PC-9 (cell line): ENCODE measurements at regions not wholly inside any gene's neighbourhood (a gene's known extent, or its start where the extent isn't known, plus 50 kb on each side); places are given as distances from the start of the nearest gene placed in this dataset.

Experiments used
- BruUV-seq: library from RNA; stranded (reverse); fragments of 400-500 nt; replicated peaks from 2 replicates; lab custom pipeline; 2021; lab: Mats Ljungman, UMichigan
- CTCF ChIA-PET: fragments of 300-600 bp; sonication (Branson Sonifier 250); formaldehyde crosslinking; loops from one replicate; lab custom pipeline; 2022; ENCODE audit warnings: antibody characterized with exemption; lab: Charles Lee
- POLR2A ChIA-PET: fragments of 300-600 bp; sonication (Branson Sonifier 250); formaldehyde crosslinking; loops from one replicate; lab custom pipeline; 2022; ENCODE audit warnings: antibody characterized with exemption; ENCODE audit not compliant: unreplicated experiment; lab: Charles Lee
- DNase-seq, 2 experiments: peaks; one replicate each; pipeline versions ENCODE4 v3.0.0 to v3.0.0-alpha.2; 2015 to 2022; ENCODE audit warnings: mixed read lengths in 1 of 2
- H2AFZ ChIP-seq: fragments of 200-600 bp; sonication (generic); 2 replicates; pipeline ENCODE4 v1.8.1; 2017; ENCODE audit warnings: antibody characterized with exemption
- H3F3A ChIP-seq: fragments of 200-600 bp; sonication (generic); 2 replicates; pipeline ENCODE4 v1.8.1; 2017; ENCODE audit warnings: antibody characterized with exemption, mild to moderate bottlenecking, low read depth; ENCODE audit not compliant: insufficient read depth
- H3K27ac ChIP-seq: fragments of 200-600 bp; sonication (generic); 2 replicates; pipeline ENCODE4 v1.6.1; 2016; ENCODE audit warnings: mixed run types
- H3K27me3 ChIP-seq: fragments of 200-600 bp; sonication (generic); 2 replicates; pipeline ENCODE4 v1.6.1; 2016; ENCODE audit warnings: low read depth, mixed run types; ENCODE audit not compliant: insufficient read depth
- H3K36me3 ChIP-seq: fragments of 200-600 bp; sonication (generic); 2 replicates; pipeline ENCODE4 v1.6.1; 2016; ENCODE audit warnings: low read depth, mixed run types
- H3K4me1 ChIP-seq: fragments of 200-600 bp; sonication (generic); replicated peaks from 2 replicates; pipeline ENCODE4 v1.6.1; 2016; ENCODE audit warnings: mixed run types; ENCODE audit not compliant: insufficient read depth
- H3K4me2 ChIP-seq: fragments of 200-600 bp; sonication (generic); 2 replicates; pipeline ENCODE4 v1.6.1; 2017; ENCODE audit warnings: mixed run types
- H3K4me3 ChIP-seq: fragments of 200-600 bp; sonication (generic); 2 replicates; pipeline ENCODE4 v1.6.1; 2016; ENCODE audit warnings: mixed run types
- H3K79me2 ChIP-seq: fragments of 200-600 bp; sonication (generic); 2 replicates; pipeline ENCODE4 v1.6.1; 2017; ENCODE audit warnings: low read depth, mixed run types
- H3K9me2 ChIP-seq: fragments of 200-600 bp; sonication (generic); 2 replicates; pipeline ENCODE4 v1.8.1; 2017; ENCODE audit warnings: mild to moderate bottlenecking; ENCODE audit not compliant: insufficient read depth
- H3K9me3 ChIP-seq: fragments of 200-600 bp; sonication (generic); 2 replicates; pipeline ENCODE4 v1.8.1; 2016; ENCODE audit warnings: low read depth; ENCODE audit not compliant: insufficient read depth
- H4K20me1 ChIP-seq: fragments of 200-600 bp; sonication (generic); 2 replicates; pipeline ENCODE4 v1.8.1; 2017; ENCODE audit not compliant: insufficient read depth
- CTCF ChIP-seq: fragments of 200-600 bp; sonication (generic); conservative IDR thresholded peaks from 2 replicates; pipeline ENCODE4 v1.6.1; 2017; ENCODE audit warnings: mixed run types, antibody characterized with exemption, mild to moderate bottlenecking, moderate library complexity
- EZH2 ChIP-seq: fragments of 200-600 bp; sonication (generic); IDR thresholded peaks from 2 replicates; pipeline ENCODE4 v1.8.0; 2017; ENCODE audit warnings: antibody characterized with exemption, low read depth
- intact Hi-C: fragments of 100-400 bp; cut with micrococcal nuclease; formaldehyde crosslinking; loops from one replicate; pipeline ENCODE4 v1.10.0; 2022; ENCODE audit not compliant: unreplicated experiment

- BruUV-seq, result no TSS peak
Observed at GRCh38 chr3:190722181-190722905, 140.2 kb downstream of the GMNC start.

GRCh38 chr3:190721330-190721729 lies 141.2 kb downstream of the GMNC start:
- Histone ChIP-seq H3K27ac (no peak overlapping the region), H3K9me3 (no peaks in the 10 kb centered on the region), H3K4me3 (no peak overlapping the region), H3F3A (no peaks in the 10 kb centered on the region), H3K9me2 (no peaks in the 10 kb centered on the region; the same call in 1 of the 2 replicates), H3K4me2 (no peak overlapping the region), H2AFZ (no peak overlapping the region), H3K4me1 (no peaks in the 10 kb centered on the region; the same call in 1 of the 2 replicates), H4K20me1 (no peaks in the 10 kb centered on the region), H3K79me2 (no peaks in the 10 kb centered on the region), H3K36me3 (no peaks in the 10 kb centered on the region), H3K27me3 (no peaks in the 10 kb centered on the region)
- POLR2A ChIA-PET, result no interaction called here
- CTCF ChIA-PET, result no interaction called here
- no peak for DNase-seq
- TF ChIP-seq CTCF (no peak), EZH2 (no peak)
- intact Hi-C loops, result no loop called here
- BruUV-seq, result no TSS peak

More at GRCh38 chr3:190722181-190722905, 140.2 kb downstream of the GMNC start:
- POLR2A ChIA-PET, result no interaction called here
- intact Hi-C loops, result no loop called here
- no peaks in the 10 kb centered on the region for H4K20me1 ChIP-seq
- H3K4me2 ChIP-seq, result no peak overlapping the region
- no peaks in the 10 kb centered on the region for H3K36me3 ChIP-seq
- no peak overlapping the region for H3K27ac ChIP-seq
- H3K4me3 ChIP-seq, result no peak overlapping the region
- H3K27me3 ChIP-seq, result no peaks in the 10 kb centered on the region
- H3K9me3 ChIP-seq, result no peaks in the 10 kb centered on the region
- H3F3A ChIP-seq, result no peaks in the 10 kb centered on the region
- H3K9me2 ChIP-seq, result peaks cover 6% of the 10 kb centered on the region; the same call in 1 of the 2 replicates
- no peak overlapping the region for H2AFZ ChIP-seq
- DNase-seq, result no peak
- CTCF ChIA-PET, result no interaction called here
- H3K4me1 ChIP-seq, result no peaks in the 10 kb centered on the region; the same call in 1 of the 2 replicates
- TF ChIP-seq CTCF (no peak), EZH2 (no peak)
- H3K79me2 ChIP-seq, result no peaks in the 10 kb centered on the region

- H3K4me2 ChIP-seq, result 0 out of 2 replicates have a peak overlapping the region, but pooled peaks have one; percentile 3
- no peak for DNase-seq
- H3K4me1 ChIP-seq, result no peaks in the 10 kb centered on the region; the same call in 1 of the 2 replicates
- ChIA-PET CTCF (no interaction called here), POLR2A (no interaction called here)
- H4K20me1 ChIP-seq, result no peaks in the 10 kb centered on the region
- no peaks in the 10 kb centered on the region for H3K27me3 ChIP-seq
- H3K9me3 ChIP-seq, result no peaks in the 10 kb centered on the region; the same call in 1 of the 2 replicates
- no peaks in the 10 kb centered on the region for H3F3A ChIP-seq
- intact Hi-C loops, result no loop called here
- H3K9me2 ChIP-seq, result no peaks in the 10 kb centered on the region; the same call in 1 of the 2 replicates
- no TSS peak for BruUV-seq
- H3K36me3 ChIP-seq, result no peaks in the 10 kb centered on the region
- TF ChIP-seq CTCF (no peak), EZH2 (no peak)
- no peak overlapping the region for H2AFZ ChIP-seq
- H3K4me3 ChIP-seq, result no peak overlapping the region
- H3K27ac ChIP-seq, result no peak overlapping the region
- H3K79me2 ChIP-seq, result no peaks in the 10 kb centered on the region
Observed at GRCh38 chr3:190718671-190719070, 143.8 kb downstream of the GMNC start.
